Tibial artery (tissue), 4 donors: ENCODE measurements at regions not wholly inside any gene's neighbourhood (a gene's known extent, or its start where the extent isn't known, plus 50 kb on each side); places are given as distances from the start of the nearest gene placed in this dataset.

Experiments used
- DNase-seq, 2 donors: peaks; one replicate each; pipeline ENCODE4 v3.0.0-alpha.2; 2019
- H3K27ac ChIP-seq, 2 donors: fragments of 200-600 bp; sonication (generic) in 1 of 2; 1 replicate in 1 of 2; 2 replicates in 1 of 2; pipeline ENCODE4 v1.5.1; 2018 to 2019; ENCODE audit warnings: mild to moderate bottlenecking in 1 of 2
- H3K27me3 ChIP-seq, 2 donors: fragments of 200-600 bp; sonication (generic) in 1 of 2; one replicate each; pipeline versions ENCODE4 v1.5.1 to v1.6.0; 2016 to 2019
- H3K36me3 ChIP-seq, 3 donors: fragments of 200-600 bp; sonication (generic) in 2 of 3; one replicate each; pipeline ENCODE4 v1.5.1; 2016 to 2019; ENCODE audit warnings: mild to moderate bottlenecking in 2 of 3
- H3K4me1 ChIP-seq, 4 donors: fragments of 200-600 bp; sonication (generic) in 2 of 4; 1 replicate in 3 of 4; 2 replicates in 1 of 4; pipeline ENCODE4 v1.5.1; 2016 to 2019
- H3K4me3 ChIP-seq, 2 donors: fragments of 200-600 bp; sonication (generic) in 1 of 2; 1 replicate in 1 of 2; 2 replicates in 1 of 2; pipeline ENCODE4 v1.5.1; 2018 to 2019; ENCODE audit warnings: mild to moderate bottlenecking in 2 of 2
- H3K9me3 ChIP-seq, 3 donors: fragments of 200-600 bp; sonication (generic) in 1 of 3; one replicate each; pipeline ENCODE4 v1.5.1; 2016 to 2019
- CTCF ChIP-seq, 2 experiments: fragments of 200-600 bp in 1 of 2; fragments of 450-650 bp in 1 of 2; IDR thresholded peaks; one replicate each; pipeline ENCODE4 v1.5.1; 2017 to 2019; ENCODE audit warnings: antibody characterized with exemption in 2 of 2, mild to moderate bottlenecking in 1 of 2, moderate library complexity in 1 of 2
- intact Hi-C: fragments of 100-400 bp; cut with DNase I; formaldehyde crosslinking; loops from one replicate; pipeline ENCODE4 v1.15.0; 2023; ENCODE audit warnings: low total_unique reads

GRCh38 chr5:112614986-112615385 lies 122.7 kb upstream of the APC start:
- no peak overlapping the region for H3K4me3 ChIP-seq
- TF ChIP-seq CTCF (IDR thresholded peaks at IDR 0.05) = no peak
- H3K36me3 ChIP-seq = no peaks in the 10 kb centered on the region
- H3K4me1 ChIP-seq = no peaks in the 10 kb centered on the region
- DNase-seq = no peak
- intact Hi-C loops = no loop called here
- no peaks in the 10 kb centered on the region for H3K9me3 ChIP-seq
- no peaks in the 10 kb centered on the region for H3K27me3 ChIP-seq
- no peak overlapping the region for H3K27ac ChIP-seq

- no peak for DNase-seq
- TF ChIP-seq CTCF (IDR thresholded peaks at IDR 0.05) = no peak
- H3K27ac ChIP-seq = no peak overlapping the region
These were observed 120.7 kb upstream of the APC start for GRCh38 chr5:112616812-112617547.

GRCh38 chr5:112625246-112625645 lies 112.4 kb upstream of the APC start:
- Histone ChIP-seq H3K27ac (no peak overlapping the region), H3K36me3 (no peaks in the 10 kb centered on the region), H3K27me3 (no peaks in the 10 kb centered on the region), H3K9me3 (no peaks in the 10 kb centered on the region), H3K4me3 (no peak overlapping the region), H3K4me1 (no peaks in the 10 kb centered on the region)
- no peak for TF ChIP-seq CTCF (IDR thresholded peaks at IDR 0.05)
- no peak for DNase-seq
- intact Hi-C loops = no loop called here

More at GRCh38 chr5:112616812-112617547, 120.7 kb upstream of the APC start:
- no peaks in the 10 kb centered on the region for H3K36me3 ChIP-seq
- intact Hi-C loops = no loop called here
- H3K4me3 ChIP-seq = no peak overlapping the region
- H3K27me3 ChIP-seq = no peaks in the 10 kb centered on the region
- H3K9me3 ChIP-seq = no peaks in the 10 kb centered on the region
- H3K4me1 ChIP-seq = no peaks in the 10 kb centered on the region

- Histone ChIP-seq H3K9me3 (no peaks in the 10 kb centered on the region), H3K27me3 (no peaks in the 10 kb centered on the region), H3K4me1 (no peaks in the 10 kb centered on the region), H3K27ac (no peak overlapping the region), H3K4me3 (no peak overlapping the region), H3K36me3 (no peaks in the 10 kb centered on the region)
- TF ChIP-seq CTCF (IDR thresholded peaks at IDR 0.05) = no peak
- DNase-seq = no peak
- intact Hi-C loops = no loop called here
These were observed 111.8 kb upstream of the APC start for GRCh38 chr5:112625689-112626438.

- intact Hi-C loops = no loop called here
- Histone ChIP-seq H3K4me3 (no peak overlapping the region), H3K4me1 (no peaks in the 10 kb centered on the region), H3K27ac (no peak overlapping the region), H3K9me3 (no peaks in the 10 kb centered on the region), H3K36me3 (no peaks in the 10 kb centered on the region), H3K27me3 (no peaks in the 10 kb centered on the region)
- DNase-seq = no peak
- TF ChIP-seq CTCF (IDR thresholded peaks at IDR 0.05) = no peak
These were observed 111.0 kb upstream of the APC start for GRCh38 chr5:112626715-112627114.
